Non-pigmented ciliary epithelial cell (primary cell): ENCODE measurements at regions not wholly inside any gene's neighbourhood (a gene's known extent, or its start where the extent isn't known, plus 50 kb on each side); places are given as distances from the start of the nearest gene placed in this dataset.
"Not testable (repeated sequence)": the region's sequence is repeated elsewhere in the genome, so short reads cannot be mapped to it uniquely, and the experiment has no call there.

Experiments
- DNase-seq: peaks from one replicate; pipeline ENCODE4 v3.0.0-alpha.2; 2010; ENCODE audit warnings: low read depth

DNA sequence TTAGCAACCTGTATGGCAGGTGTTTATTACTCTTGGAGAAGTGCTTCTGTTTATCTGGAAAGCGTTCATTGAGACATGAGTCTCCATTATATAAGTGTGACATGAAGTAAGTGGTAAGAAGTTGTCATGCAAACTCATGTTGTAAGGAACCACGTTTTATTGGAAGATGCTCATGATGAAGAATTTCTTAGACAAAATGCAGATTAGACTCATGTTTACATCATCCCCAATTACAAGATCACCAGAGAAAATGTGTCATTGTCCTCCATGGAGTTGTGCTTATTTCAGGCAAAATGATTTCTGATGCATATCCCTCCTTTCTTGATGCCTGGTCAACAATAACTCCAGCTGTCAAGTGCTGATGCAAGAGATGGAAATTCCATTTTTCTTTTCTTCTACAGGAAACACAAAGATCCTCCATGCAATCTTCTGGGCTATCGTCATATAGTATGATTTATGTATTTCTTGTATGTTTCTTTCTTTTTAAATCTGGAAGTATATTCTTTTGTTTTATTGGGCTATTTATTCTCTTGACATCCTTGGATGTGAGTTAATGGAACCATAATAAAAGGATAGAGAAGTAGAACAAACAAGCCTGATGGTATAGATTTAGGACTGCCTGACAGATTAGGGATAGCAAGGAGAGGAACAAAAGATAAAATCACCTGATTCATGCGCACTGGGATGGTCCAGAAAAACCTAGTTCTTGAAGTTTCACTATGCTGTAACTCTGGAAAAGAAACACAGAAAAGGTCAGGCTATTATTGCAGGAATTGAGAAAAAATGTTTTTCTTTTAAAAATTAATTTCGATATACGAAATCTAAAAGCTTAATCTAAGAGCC is 50.7 kb upstream of the DIAPH3 start:
- DNase-seq: no peak

DNA sequence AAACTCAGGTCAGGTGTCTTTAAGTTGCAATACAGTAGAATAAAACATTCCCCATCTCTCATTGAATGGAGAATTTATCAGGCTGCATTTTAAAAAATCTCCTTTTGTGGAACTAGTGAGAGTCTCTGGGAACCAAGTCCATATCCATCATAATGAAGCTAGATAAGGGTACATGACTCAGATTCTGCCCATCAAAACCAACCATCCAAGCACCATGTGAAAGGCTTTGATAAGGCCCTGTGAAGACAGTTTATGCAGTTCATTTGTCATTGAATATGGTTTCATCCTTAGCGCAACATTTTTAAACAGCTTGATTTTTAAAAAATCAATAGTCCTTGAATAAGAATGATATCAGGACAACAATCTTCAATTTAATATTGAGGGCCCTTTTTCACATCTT is 56.3 kb upstream of the DIAPH3 start:
- DNase-seq: no peak

DNA sequence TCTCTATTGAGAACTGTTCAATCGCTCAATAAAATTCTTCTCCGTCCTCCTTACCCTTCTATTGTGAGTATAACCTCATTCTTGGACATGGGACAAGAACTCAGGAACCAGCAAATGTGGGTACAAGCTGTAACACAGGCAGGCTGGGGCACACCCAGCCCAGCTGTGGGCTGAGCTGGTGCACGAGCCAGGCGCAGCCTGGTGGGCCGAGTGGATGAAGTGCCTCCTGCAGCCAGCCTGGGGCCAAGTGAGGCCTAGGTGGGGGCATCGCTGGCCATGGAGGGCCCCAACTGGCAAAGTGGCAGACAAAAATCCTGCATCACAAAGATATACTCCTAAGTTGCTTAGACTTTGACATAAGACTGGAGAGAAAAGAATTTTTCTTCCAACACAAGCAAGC is 57.9 kb upstream of the DIAPH3 start:
- no peak for DNase-seq

DNA sequence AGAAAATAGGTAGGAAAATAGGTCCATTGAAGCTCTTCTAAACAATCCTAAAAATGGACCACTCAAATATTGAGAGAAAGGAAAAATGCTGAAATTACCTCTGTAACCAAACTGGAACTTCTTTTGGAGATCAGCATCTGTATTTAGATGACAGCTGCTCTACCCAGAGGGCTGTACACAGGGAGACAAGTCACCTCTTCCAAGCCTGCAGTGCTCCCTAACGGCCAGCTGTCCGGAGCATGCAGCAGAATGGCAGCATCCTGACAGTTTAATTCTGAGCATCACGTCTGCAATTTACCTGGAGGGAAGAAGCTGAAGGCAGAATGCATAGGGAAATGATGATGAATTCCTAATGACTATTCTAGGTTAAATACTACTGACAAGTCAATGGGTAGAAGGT is 62.8 kb upstream of the DIAPH3 start:
- DNase-seq: no peak

DNA sequence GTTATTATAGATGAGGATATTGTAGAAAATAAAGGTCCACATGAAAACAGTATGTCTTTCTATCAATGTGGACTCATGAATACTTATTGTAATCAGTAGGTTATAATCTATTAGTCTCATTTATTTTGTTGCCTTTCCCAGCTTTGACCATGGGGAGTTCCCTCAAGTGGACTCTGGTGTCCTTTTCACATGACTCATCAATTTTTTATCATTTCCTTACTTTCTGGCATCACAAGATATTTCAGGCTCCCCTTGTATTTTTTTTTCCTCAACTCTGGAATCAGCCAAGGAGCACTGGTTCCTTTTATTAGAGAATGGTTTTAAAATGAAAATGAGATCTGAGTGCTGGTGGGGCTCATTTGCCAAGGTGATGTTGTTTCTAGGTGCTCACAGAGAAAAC is 63.4 kb upstream of the DIAPH3 start:
- no peak for DNase-seq

DNA sequence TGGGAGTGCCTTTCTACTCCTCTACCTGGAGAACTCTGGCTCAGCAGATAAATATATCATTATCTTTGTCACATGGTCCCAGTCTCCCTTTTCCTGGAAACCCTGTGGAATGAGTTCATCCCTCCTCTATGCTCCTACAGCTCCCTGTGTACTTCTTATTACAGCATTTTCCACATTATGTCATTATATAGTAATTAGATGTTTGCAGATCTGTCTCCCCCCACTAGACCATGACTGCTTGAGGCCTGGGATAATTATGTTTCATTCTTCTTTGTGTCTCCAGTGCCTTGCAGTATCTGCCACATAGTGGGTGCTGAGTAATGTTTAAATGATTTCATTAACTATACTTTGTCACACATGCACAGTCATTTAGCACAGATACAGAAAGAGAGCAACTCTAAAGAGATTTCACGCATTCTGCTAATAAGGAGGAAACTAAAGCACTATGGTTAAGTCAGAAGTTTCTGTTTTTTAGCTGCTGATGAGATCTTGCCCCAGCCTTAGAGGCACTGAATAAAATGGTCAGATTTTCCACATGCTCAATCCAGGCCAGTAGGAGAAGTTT is 66.1 kb upstream of the DIAPH3 start:
- DNase-seq: no peak

DNA sequence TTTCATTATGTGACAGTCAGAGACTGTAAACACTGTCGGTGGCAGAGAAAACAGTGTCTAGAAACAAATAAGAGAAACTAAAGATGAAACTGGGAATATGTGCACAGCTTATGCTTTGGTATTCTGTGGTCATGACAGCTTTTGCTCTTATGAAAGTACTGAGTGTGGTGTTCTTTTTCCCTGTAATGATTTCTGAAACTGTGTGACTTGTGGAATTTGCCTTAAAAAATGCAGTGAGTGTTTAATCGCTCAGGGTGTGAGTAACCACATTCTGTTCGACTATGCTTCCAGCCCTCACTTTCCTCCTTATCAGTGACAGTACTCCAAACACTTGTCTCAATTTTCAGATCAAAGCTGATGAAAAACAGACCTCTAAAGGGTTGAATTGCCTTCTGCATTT is 66.9 kb upstream of the DIAPH3 start:
- DNase-seq: peak; percentile 8

DNA sequence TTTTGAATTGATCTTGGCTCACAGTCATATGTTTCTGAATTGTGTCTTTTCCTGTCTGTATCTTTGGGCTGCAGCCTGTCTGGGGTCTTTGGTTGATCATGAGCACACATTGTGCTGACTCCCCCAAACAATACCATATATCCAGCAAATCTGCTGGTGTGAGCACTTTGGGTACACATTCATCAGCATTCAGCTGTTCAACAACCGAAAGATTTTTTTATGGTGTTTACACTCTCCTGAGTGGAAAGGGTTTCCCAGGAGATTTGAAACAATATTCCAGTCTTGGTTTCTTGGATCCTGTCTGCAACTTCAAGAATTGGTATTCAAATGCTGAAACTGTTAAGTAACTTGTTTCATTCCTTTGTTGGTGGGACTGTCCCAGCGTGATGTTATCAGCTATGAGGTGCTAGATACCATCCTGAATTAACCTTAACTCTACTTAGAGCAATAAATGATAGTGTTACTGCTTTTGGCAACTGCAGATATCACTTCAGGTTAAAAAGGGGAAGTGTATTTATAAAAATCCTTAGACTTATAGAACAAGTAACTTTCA is 78.4 kb upstream of the DIAPH3 start:
- DNase-seq: no peak

DNA sequence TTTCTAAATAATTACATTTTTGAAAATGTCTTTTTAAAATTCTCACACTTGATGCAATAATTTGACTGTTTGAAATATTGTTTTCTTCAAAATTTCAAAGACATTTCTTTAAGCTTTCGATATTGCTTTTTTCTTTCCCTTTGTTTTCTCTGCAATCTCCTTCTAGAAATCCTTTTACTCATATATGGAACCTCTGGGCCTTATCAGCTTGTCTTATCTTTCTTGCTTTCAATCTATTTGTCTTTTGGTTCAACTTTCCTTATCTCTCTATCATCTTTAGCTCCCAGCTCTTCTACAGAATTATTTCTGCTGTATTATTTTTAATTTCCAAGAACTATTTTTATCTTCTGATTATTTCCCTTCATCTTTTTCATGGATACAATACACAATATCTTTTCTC is 80.7 kb upstream of the DIAPH3 start:
- DNase-seq: no peak

DNA sequence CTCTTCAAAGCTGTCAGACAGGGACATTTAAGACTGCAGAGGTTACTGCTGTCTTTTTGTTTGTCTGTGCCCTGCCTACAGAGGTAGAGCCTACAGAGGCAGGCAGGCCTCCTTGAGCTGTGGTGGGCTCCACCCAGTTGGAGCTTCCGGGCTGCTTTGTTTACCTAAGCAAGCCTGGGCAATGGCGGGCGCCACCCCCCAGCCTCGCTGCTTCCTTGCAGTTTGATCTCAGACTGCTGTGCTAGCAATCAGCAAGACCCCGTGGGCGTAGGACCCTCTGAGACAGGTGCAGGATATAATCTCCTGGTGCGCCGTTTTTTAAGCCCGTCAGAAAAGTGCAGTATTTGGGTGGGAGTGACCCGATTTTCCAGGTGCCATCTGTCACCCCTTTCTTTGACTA is 87.7 kb upstream of the DIAPH3 start:
- DNase-seq: not testable (repeated sequence)

DNA sequence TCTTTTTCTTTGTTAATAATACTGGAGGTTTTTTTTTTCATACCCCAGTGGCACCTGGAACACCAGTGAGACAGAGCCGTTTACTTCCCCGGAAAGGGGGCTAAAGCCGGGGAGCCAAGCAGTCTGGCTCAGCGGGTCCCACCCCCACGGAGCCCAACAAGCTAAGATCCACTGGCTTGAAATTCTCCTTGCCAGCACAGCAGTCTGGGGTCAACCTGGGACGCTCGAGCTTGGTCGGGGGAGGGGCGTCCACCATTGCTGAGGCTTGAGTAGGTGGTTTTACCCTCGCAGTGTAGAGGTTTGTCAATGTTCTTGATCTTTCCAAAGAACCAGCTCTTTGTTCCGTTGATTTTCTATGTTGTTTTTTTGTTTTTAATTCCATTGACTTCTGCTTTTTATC is 94.6 kb upstream of the DIAPH3 start:
- no peak for DNase-seq

DNA sequence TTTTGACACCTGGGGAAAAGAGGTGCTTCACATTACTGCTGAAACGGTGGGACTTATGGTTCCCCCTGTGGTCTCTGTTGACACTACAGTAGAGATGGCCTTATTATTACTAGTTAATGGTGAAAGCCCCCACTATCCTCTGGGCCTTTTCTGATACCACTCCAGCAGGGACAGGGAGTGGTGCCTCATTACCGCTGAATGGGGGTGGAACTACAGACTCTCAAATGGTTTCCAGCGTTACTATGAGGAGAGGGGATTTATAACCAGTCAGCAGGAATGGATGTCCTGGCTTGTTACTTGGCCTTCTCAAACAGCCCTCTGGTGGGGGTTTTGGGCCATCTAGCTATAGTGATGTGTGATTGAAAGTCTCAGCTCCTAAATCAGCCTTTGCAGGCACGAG is 96.7 kb upstream of the DIAPH3 start:
- DNase-seq: no peak

DNA sequence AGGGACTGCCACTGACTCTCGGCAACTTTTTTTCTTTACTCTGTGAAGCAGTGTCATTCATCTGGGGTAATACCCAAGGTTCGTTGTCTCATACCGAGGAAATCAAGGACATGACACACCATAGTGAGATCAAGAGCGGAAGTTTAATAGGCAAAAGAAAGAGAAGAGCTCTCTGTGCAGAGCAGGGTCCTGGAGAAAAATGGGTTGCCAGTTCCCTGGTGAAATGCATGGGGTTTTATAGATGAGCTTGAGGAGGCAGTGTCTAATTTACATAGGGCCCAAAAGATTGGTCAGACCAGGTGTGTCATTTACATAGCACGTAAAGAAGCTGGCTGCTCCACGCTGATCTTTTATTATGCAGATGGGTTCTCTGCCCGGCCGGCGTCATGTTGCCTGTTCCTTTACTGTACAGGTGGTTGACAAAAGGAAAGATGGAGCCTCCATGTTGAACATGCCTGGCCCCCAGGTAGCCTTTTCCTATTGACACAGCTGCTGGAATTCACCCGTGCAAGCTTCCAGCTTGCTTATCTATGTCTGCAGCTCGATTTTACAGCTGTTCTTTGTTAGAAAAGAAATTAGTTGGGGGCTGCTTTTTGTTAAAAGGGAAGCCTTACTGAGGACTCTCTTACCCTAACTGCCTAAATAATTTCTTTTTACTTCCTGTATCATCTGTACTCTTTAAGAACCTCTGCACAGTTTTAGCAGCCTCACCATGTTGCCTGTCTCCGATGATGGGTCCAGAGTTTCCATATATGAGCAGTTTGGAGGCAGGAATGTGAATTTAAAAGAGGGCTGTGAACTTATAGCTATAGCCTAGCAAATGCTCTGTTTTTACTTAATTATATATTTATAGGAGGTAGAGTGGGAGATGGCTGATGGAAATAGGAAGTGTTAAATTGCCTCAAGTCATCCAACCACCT is 98.0 kb upstream of the DIAPH3 start:
- DNase-seq: no peak

DNA sequence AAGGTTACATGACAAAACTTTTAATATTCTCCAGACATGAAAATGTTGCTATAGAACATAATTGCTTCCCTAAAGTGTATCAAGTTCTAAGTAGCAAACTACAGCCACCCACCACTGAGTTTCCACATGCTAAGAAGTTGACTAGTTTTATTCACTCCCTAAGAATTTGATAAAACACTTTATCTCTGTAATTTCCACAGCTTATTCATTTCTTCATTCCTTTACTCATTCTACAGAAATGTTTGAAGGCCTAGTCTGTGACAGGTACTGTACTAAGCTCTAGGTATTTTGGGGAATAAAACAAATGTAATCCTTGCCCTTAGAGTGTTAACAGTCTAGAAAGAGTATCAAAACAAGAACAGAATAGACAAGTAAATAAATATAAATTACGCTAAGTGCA is 101.8 kb upstream of the DIAPH3 start:
- no peak for DNase-seq

DNA sequence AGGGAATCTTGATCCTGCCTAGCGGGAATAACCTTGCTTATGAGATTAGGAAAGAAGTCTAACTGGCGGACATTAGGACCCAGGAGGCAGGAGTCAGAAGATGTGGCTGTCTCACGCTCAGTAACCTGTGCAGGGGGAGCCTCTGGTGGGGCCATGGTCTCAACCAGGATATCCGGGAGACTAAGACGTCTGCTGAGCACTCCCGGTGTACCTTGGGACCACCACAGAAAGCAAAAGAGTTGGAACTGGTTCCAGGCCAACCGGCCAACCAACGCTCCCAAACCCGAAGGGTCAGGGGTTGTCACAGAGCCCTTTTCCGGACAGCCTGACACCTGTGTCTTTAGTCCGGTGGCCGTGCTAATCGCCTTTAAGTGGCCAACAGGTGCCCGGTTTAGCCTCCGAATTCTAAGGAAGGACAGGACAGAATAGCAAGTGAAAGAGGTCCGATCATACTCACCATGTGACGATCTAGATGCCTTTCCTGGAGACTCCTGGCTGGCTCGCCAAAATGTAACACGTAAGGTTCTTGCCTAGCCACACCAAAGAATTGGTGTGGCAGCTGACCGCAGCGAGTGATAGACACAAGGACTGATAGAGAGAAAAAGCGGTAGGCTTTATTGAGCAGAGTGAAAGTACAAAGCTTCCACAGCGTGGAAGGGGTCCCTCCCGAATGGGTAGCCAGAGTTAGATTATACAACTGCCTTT is 103.9 kb upstream of the DIAPH3 start:
- no peak for DNase-seq

DNA sequence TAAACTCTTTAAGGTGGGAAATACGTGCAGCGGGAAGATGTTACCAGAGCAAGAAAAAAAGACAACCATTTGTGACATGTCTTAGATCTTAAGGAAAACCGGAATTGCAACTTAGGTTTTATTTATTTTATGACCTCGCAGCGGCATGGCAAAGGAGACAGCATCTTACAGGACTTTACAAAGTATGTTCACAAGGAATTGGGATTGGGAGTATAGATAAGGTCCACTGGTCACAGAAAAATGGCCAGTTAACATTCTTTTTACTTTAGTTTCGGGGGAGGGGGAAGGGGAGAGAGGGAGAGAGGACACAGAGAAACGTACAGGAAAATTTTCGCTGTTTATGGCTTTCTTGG is 104.5 kb upstream of the DIAPH3 start:
- no peak for DNase-seq

DNA sequence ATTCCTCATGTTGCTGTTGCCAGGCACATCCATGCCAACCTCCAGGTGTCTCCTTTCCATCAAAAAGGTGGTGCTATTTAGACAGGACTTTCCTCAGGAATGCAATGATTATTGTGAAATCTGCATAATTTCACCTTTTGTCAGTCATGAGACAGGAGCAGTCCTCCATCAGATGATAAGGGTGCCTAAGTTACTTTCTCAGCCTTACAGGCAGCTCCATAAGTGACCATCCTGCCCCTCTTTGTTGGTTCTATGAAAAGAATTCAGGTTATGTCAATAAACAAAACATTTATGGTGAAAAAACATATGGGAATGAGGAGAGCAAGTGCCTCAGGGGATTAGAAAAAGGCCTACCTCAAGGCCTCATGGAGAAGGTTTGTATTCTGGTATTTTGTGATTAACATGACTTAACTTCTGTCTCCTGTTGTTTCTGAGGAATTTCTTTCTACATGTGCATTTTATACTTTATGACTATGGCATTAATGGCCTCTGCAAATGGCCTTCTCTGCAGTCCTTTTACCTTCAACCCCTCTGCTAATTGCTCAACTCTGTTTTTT is 110.3 kb upstream of the DIAPH3 start:
- no peak for DNase-seq

DNA sequence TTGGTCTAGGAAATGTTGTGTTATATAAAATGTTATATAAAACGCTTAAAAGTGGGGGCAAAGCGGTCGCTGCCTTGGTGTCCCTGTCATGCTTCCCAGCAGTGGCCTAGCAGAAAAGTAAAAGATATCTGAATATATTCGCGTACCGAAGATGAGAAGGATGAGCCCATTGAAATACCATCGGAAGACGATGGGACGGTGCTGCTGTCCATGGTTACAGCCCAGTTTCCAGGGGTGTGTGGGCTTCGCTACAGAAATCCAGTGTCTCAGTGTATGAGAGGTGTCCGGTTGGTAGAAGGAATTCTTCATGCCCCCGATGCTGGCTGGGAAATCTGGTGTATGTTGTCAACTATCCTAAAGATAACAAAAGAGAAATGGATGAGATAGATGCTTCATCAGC is 110.9 kb upstream of the DIAPH3 start:
- DNase-seq: no peak

DNA sequence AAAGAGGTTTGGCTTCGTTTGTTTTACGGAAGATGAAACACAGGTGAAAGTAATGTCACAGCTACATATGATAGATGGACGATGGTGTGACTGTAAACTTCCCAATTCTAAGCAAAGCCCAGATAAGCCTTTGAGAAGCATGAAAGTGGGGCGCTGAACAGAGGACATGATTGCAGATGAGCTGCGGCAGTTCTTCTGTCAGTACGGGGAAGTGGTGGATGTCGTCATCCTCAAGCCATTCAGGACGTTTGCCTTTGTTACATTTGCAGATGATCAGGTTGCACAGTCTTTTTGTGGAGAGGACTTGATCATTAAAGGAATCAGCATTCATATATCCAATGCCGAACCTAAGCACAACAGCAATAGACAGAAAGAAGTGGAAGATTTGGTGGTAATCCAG is 111.5 kb upstream of the DIAPH3 start:
- DNase-seq: no peak

DNA sequence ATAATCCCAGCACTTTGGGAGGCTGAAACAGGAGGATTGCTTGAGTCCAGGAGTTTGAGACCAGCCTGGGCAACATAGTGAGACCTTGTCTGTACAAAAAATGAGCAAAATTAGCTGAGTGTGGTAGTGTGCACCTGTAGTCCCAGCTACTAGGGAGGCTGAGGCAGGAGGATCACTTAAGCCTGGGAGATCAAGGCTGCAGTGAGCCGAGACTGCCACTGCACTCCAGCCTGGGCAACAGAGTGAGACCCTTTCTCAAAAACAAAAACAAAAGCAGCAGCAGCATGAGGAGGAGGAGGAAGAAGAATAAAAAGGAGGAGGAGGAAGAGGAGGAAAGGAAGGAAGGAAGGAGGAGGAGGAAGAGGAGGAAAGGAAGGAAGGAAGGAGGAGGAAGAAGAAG is 116.5 kb upstream of the TDRD3 start:
- not testable (repeated sequence) for DNase-seq

DNA sequence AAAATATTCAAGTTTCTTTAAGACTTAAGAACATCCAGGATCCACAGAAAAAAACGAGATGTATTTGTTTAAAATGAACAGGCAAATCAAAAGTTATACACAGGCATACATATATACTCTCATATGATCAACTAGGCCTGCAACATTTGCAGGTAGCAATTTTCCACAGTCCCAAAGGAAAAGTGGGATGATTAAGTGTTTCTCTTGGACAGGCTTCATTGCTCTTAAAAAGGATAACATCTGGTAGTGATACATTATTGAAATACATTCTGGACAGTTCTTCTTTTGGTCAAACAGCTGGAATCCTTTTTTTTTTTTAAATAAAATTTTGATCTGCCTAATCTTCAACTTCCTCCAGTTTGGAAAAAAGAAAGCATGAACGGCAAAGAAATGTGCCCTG is 114.8 kb upstream of the TDRD3 start:
- no peak for DNase-seq

DNA sequence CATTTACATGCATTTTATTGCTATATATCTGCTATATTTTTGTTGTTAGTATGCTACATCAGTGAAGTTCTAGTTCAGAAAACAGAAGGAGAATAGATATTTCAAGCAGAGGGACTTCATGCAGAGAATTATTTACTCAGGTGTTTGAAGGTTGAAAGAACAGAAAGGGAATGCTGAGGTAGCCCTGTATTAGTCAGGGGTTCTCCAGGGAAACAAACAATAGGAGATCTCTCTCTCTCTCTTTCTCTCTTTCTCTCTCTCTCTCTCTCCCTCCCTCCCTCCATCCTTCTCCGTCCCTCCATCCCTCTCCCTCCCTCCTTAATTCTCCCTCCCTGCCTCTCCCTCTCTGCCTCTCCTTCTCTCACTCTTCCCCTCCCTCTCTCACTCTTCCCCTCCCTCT is 114.3 kb upstream of the TDRD3 start:
- DNase-seq: no peak
